Astrocyte (in vitro differentiated cells and primary cell): ENCODE measurements at regions not wholly inside any gene's neighbourhood (a gene's known extent, or its start where the extent isn't known, plus 50 kb on each side); places are given as distances from the start of the nearest gene placed in this dataset.

ENCODE experiments used
- DNase-seq: peaks from one replicate; pipeline ENCODE4 v3.0.0-alpha.2; 2010; ENCODE audit warnings: low read depth
- FAIRE-seq: peaks from 2 replicates; lab custom pipeline; 2011; peaks lifted over from hg19 to GRCh38; lab: Jason Lieb, UNC
- H2AFZ ChIP-seq: 2 replicates; pipeline ENCODE4 v1.6.0; 2012; ENCODE audit warnings: low read depth, low read length, inconsistent platforms
- H3K27ac ChIP-seq: 2 replicates; pipeline ENCODE4 v1.5.1; 2011; ENCODE audit warnings: low read depth, low read length, inconsistent platforms
- H3K27me3 ChIP-seq: 2 replicates; pipeline ENCODE4 v1.6.0; 2011; ENCODE audit warnings: low read length, inconsistent platforms; ENCODE audit not compliant: insufficient read depth
- H3K36me3 ChIP-seq: 2 replicates; pipeline ENCODE4 v1.5.1; 2011; ENCODE audit warnings: low read length, inconsistent platforms; ENCODE audit not compliant: insufficient read depth
- H3K4me1 ChIP-seq: 2 replicates; pipeline ENCODE4 v1.5.1; 2011; ENCODE audit warnings: low read length, inconsistent platforms; ENCODE audit not compliant: insufficient read depth
- H3K4me2 ChIP-seq: 2 replicates; pipeline ENCODE4 v1.6.0; 2012; ENCODE audit warnings: low read length, inconsistent platforms
- H3K4me3 ChIP-seq: 2 replicates; pipeline ENCODE4 v1.5.1; 2011; ENCODE audit warnings: low read depth, mild to moderate bottlenecking, low read length, inconsistent platforms; ENCODE audit not compliant: insufficient read depth
- H3K79me2 ChIP-seq: 2 replicates; pipeline ENCODE4 v1.6.0; 2012; ENCODE audit warnings: mild to moderate bottlenecking, low read length, inconsistent platforms; ENCODE audit not compliant: insufficient read depth
- H3K9ac ChIP-seq: 2 replicates; pipeline ENCODE4 v1.6.0; 2012; ENCODE audit warnings: mild to moderate bottlenecking, low read length, inconsistent platforms
- H3K9me3 ChIP-seq: 2 replicates; pipeline ENCODE4 v1.5.1; 2012; ENCODE audit warnings: low read depth, mild to moderate bottlenecking, low read length, inconsistent platforms; ENCODE audit not compliant: insufficient read depth
- H4K20me1 ChIP-seq: 2 replicates; pipeline ENCODE4 v1.6.0; 2012; ENCODE audit warnings: low read length, inconsistent platforms; ENCODE audit not compliant: insufficient read depth
- H3K27ac Mint-ChIP-seq: one replicate; pipeline ENCODE4 v1.8.0; 2021; ENCODE audit warnings: mild to moderate bottlenecking, mixed read lengths; ENCODE audit not compliant: unreplicated experiment
- H3K27me3 Mint-ChIP-seq: one replicate; pipeline ENCODE4 v1.8.0; 2021; ENCODE audit warnings: low read depth, mixed read lengths; ENCODE audit not compliant: unreplicated experiment
- H3K36me3 Mint-ChIP-seq: one replicate; pipeline ENCODE4 v1.8.0; 2021; ENCODE audit warnings: low read depth, mixed read lengths; ENCODE audit not compliant: unreplicated experiment
- H3K4me1 Mint-ChIP-seq: one replicate; pipeline ENCODE4 v1.8.0; 2021; ENCODE audit warnings: low read depth, mixed read lengths; ENCODE audit not compliant: unreplicated experiment
- H3K4me3 Mint-ChIP-seq: one replicate; pipeline ENCODE4 v1.8.0; 2021; ENCODE audit warnings: mild to moderate bottlenecking, moderate library complexity, mixed read lengths; ENCODE audit not compliant: unreplicated experiment
- H3K9me3 Mint-ChIP-seq: one replicate; pipeline ENCODE4 v1.8.0; 2021; ENCODE audit warnings: mild to moderate bottlenecking, mixed read lengths; ENCODE audit not compliant: unreplicated experiment
- CTCF ChIP-seq: IDR thresholded peaks from 2 replicates; pipeline ENCODE4 v1.5.1; 2011; ENCODE audit warnings: low read depth, mild to moderate bottlenecking, inconsistent platforms, low read length, moderate library complexity; ENCODE audit not compliant: insufficient read depth
- EZH2 ChIP-seq: IDR thresholded peaks from 2 replicates; pipeline ENCODE4 v1.6.1; 2012; ENCODE audit warnings: mild to moderate bottlenecking, low read length, inconsistent platforms; ENCODE audit not compliant: insufficient read depth

GRCh38 chr7:45457591-45457990 is 116.6 kb upstream of the ADCY1 start:
- no peak overlapping the region for H3K4me3 Mint-ChIP-seq
- H3K36me3 ChIP-seq: no peaks in the 10 kb centered on the region
- no peak for DNase-seq
- TF ChIP-seq CTCF (no peak), EZH2 (no peak)
- no peak overlapping the region for H2AFZ ChIP-seq
- no peak overlapping the region for H3K27ac ChIP-seq
- H4K20me1 ChIP-seq: no peaks in the 10 kb centered on the region
- peaks cover 9% of the 10 kb centered on the region for H3K4me1 ChIP-seq
- H3K9ac ChIP-seq: no peak overlapping the region
- no peaks in the 10 kb centered on the region for H3K79me2 ChIP-seq
- H3K36me3 Mint-ChIP-seq: no peaks in the 10 kb centered on the region
- H3K9me3 ChIP-seq: no peaks in the 10 kb centered on the region
- H3K9me3 Mint-ChIP-seq: no peaks in the 10 kb centered on the region
- H3K4me1 Mint-ChIP-seq: peaks cover 21% of the 10 kb centered on the region
- no peak overlapping the region for H3K4me2 ChIP-seq
- no peaks in the 10 kb centered on the region for H3K27me3 ChIP-seq
- H3K4me3 ChIP-seq: no peak overlapping the region
- H3K27ac Mint-ChIP-seq: no peak overlapping the region
- no peak for FAIRE-seq
- H3K27me3 Mint-ChIP-seq: peaks cover 13% of the 10 kb centered on the region

GRCh38 chr7:45459476-45459875 is 114.7 kb upstream of the ADCY1 start:
- Histone ChIP-seq H3K27me3 (no peaks in the 10 kb centered on the region), H3K4me2 (no peak overlapping the region), H2AFZ (no peak overlapping the region), H3K9ac (no peak overlapping the region), H3K79me2 (no peaks in the 10 kb centered on the region), H3K9me3 (no peaks in the 10 kb centered on the region), H4K20me1 (no peaks in the 10 kb centered on the region), H3K36me3 (no peaks in the 10 kb centered on the region), H3K27ac (no peak overlapping the region), H3K4me3 (no peak overlapping the region), H3K4me1 (peaks cover 9% of the 10 kb centered on the region)
- no peak overlapping the region for H3K4me3 Mint-ChIP-seq
- H3K27me3 Mint-ChIP-seq: peaks cover 13% of the 10 kb centered on the region
- H3K4me1 Mint-ChIP-seq: peaks cover 21% of the 10 kb centered on the region
- no peak overlapping the region for H3K27ac Mint-ChIP-seq
- no peak for FAIRE-seq
- H3K36me3 Mint-ChIP-seq: no peaks in the 10 kb centered on the region
- TF ChIP-seq CTCF: no peak
- no peak for TF ChIP-seq EZH2
- no peak for DNase-seq
- no peaks in the 10 kb centered on the region for H3K9me3 Mint-ChIP-seq

- no peak overlapping the region for H3K27ac ChIP-seq
- Mint-ChIP-seq H3K27ac (no peak overlapping the region), H3K36me3 (no peaks in the 10 kb centered on the region), H3K4me3 (no peak overlapping the region), H3K9me3 (no peaks in the 10 kb centered on the region), H3K4me1 (peaks cover 21% of the 10 kb centered on the region), H3K27me3 (peaks cover 12% of the 10 kb centered on the region)
- H3K9ac ChIP-seq: no peak overlapping the region
- peaks cover 9% of the 10 kb centered on the region for H3K4me1 ChIP-seq
- TF ChIP-seq CTCF (no peak), EZH2 (no peak)
- DNase-seq (no peak), FAIRE-seq (no peak)
- H3K4me2 ChIP-seq: no peak overlapping the region
- H3K4me3 ChIP-seq: no peak overlapping the region
- H2AFZ ChIP-seq: no peak overlapping the region
- no peaks in the 10 kb centered on the region for H3K9me3 ChIP-seq
- no peaks in the 10 kb centered on the region for H3K36me3 ChIP-seq
- H3K27me3 ChIP-seq: no peaks in the 10 kb centered on the region
- H4K20me1 ChIP-seq: no peaks in the 10 kb centered on the region
- H3K79me2 ChIP-seq: no peaks in the 10 kb centered on the region
Measured at GRCh38 chr7:45460379-45460778, 113.8 kb upstream of the ADCY1 start.
